Activated CD4-positive, alpha-beta T cell treated with anti-CD3 and anti-CD28 coated beads for 1 hour (primary cell): ENCODE measurements at regions not wholly inside any gene's neighbourhood (a gene's known extent, or its start where the extent isn't known, plus 50 kb on each side); places are given as distances from the start of the nearest gene placed in this dataset.
"Not testable (repeated sequence)": the region's sequence is repeated elsewhere in the genome, so short reads cannot be mapped to it uniquely, and the experiment has no call there.

Source experiments
- DNase-seq: peaks from one replicate; pipeline ENCODE4 v3.0.0-alpha.2; 2020

- no peak for DNase-seq
These were observed 110.9 kb upstream of the NANOS1 start for GRCh38 chr10:118918587-118918986.

GRCh38 chr10:118920206-118920605, 109.3 kb upstream of the NANOS1 start:
- no peak for DNase-seq

- no peak for DNase-seq
These were observed 107.3 kb upstream of the NANOS1 start for GRCh38 chr10:118922226-118922625.

- no peak for DNase-seq
These were observed 106.5 kb upstream of the NANOS1 start for GRCh38 chr10:118922972-118923371.

- no peak for DNase-seq
These were observed 105.0 kb upstream of the NANOS1 start for GRCh38 chr10:118924493-118924892.

- no peak for DNase-seq
These were observed 104.0 kb upstream of the NANOS1 start for GRCh38 chr10:118925404-118926071.

GRCh38 chr10:118926072-118926417, 103.5 kb upstream of the NANOS1 start:
- no peak for DNase-seq

- no peak for DNase-seq
These were observed 103.1 kb upstream of the NANOS1 start for GRCh38 chr10:118926441-118926840.

GRCh38 chr10:118926903-118927302, 102.6 kb upstream of the NANOS1 start:
- DNase-seq, result no peak

GRCh38 chr10:118927321-118927720, 102.2 kb upstream of the NANOS1 start:
- no peak for DNase-seq

GRCh38 chr10:118930614-118931013, 98.9 kb upstream of the NANOS1 start:
- no peak for DNase-seq

- DNase-seq, result no peak
These were observed 98.1 kb upstream of the NANOS1 start for GRCh38 chr10:118931436-118931835.

GRCh38 chr10:118932154-118932553, 97.4 kb upstream of the NANOS1 start:
- not testable (repeated sequence) for DNase-seq

- no peak for DNase-seq
These were observed 92.3 kb upstream of the NANOS1 start for GRCh38 chr10:118937226-118937625.

- no peak for DNase-seq
These were observed 90.1 kb upstream of the NANOS1 start for GRCh38 chr10:118939211-118940007.

- DNase-seq, result no peak
These were observed 89.1 kb upstream of the NANOS1 start for GRCh38 chr10:118940386-118940785.

GRCh38 chr10:118943253-118943652, 86.3 kb upstream of the NANOS1 start:
- DNase-seq, result no peak

- no peak for DNase-seq
These were observed 84.4 kb upstream of the NANOS1 start for GRCh38 chr10:118944959-118945633.

GRCh38 chr10:118948786-118949185, 80.7 kb upstream of the NANOS1 start:
- no peak for DNase-seq

- no peak for DNase-seq
These were observed 79.3 kb upstream of the NANOS1 start for GRCh38 chr10:118950190-118950680.

- DNase-seq, result no peak
These were observed 78.4 kb upstream of the NANOS1 start for GRCh38 chr10:118950997-118951637.

GRCh38 chr10:118952493-118953295, 76.8 kb upstream of the NANOS1 start:
- DNase-seq, result no peak
